IMR-90 (cell line): ENCODE measurements at regions not wholly inside any gene's neighbourhood (a gene's known extent, or its start where the extent isn't known, plus 50 kb on each side); places are given as distances from the start of the nearest gene placed in this dataset.
"Not testable (repeated sequence)": the region's sequence is repeated elsewhere in the genome, so short reads cannot be mapped to it uniquely, and the experiment has no call there.

ENCODE experiments used
- ATAC-seq: fragments of 200-7000 bp; cut with Tn5 transposase; 2 replicates; pipeline ENCODE4 v1.9.1; 2020; ENCODE audit warnings: low read depth, mild to moderate bottlenecking, moderate library complexity
- BruUV-seq: library from RNA; stranded (reverse); fragments of 400-500 nt; replicated peaks from 2 replicates; lab custom pipeline; 2021; lab: Mats Ljungman, UMichigan
- CTCF ChIA-PET: fragments of 300-600 bp; formaldehyde crosslinking; extraction: SDS; loops from one replicate; lab custom pipeline; 2021; ENCODE audit warnings: antibody characterized with exemption; lab: Yijun Ruan, JAX
- POLR2A ChIA-PET: fragments of 300-600 bp; sonication (Branson Sonifier 250); formaldehyde crosslinking; loops from one replicate; lab custom pipeline; 2022; ENCODE audit warnings: antibody characterized with exemption; ENCODE audit not compliant: unreplicated experiment; lab: Charles Lee
- DNase-seq: peaks from one replicate; pipeline ENCODE4 v3.0.0; 2013
- H2AFZ ChIP-seq: replicated peaks from 2 replicates; pipeline ENCODE3; 2013; ENCODE audit warnings: low read length, mild to moderate bottlenecking; ENCODE audit not compliant: poor library complexity
- H2AK5ac ChIP-seq: 2 replicates; pipeline ENCODE4 v1.6.1; 2013; ENCODE audit warnings: low read depth, low read length, inconsistent platforms
- H2AK9ac ChIP-seq: replicated peaks from 2 replicates; pipeline ENCODE3; 2013; ENCODE audit warnings: mild to moderate bottlenecking, low read depth, low read length, moderate library complexity; ENCODE audit not compliant: poor library complexity
- H2BK120ac ChIP-seq: 2 replicates; pipeline ENCODE4 v1.6.1; 2013; ENCODE audit warnings: low read depth, low read length, inconsistent platforms
- H2BK15ac ChIP-seq: 3 replicates; pipeline ENCODE4 v1.6.1; 2013; ENCODE audit warnings: low read depth, low read length, inconsistent platforms
- H2BK20ac ChIP-seq: 2 replicates; pipeline ENCODE4 v1.6.1; 2013; ENCODE audit warnings: low read depth, mild to moderate bottlenecking, inconsistent platforms, low read length, moderate library complexity
- H2BK5ac ChIP-seq: 2 replicates; pipeline ENCODE4 v1.6.1; 2013; ENCODE audit warnings: mild to moderate bottlenecking, low read depth, low read length, inconsistent platforms; ENCODE audit not compliant: poor library complexity, severe bottlenecking
- H3K14ac ChIP-seq: replicated peaks from 2 replicates; pipeline ENCODE4 v1.6.1; 2013; ENCODE audit warnings: low read depth, low read length, inconsistent platforms
- H3K18ac ChIP-seq: 2 replicates; pipeline ENCODE4 v1.6.1; 2013; ENCODE audit warnings: low read depth, low read length, control low read depth
- H3K23ac ChIP-seq: 2 replicates; pipeline ENCODE4 v1.6.1; 2013; ENCODE audit warnings: low read depth, low read length, inconsistent platforms
- H3K27ac ChIP-seq: 2 replicates; pipeline ENCODE4 v1.5.1; 2013; ENCODE audit warnings: mild to moderate bottlenecking, control low read depth, low read length; ENCODE audit not compliant: insufficient read depth
- H3K27me3 ChIP-seq: 2 replicates; pipeline ENCODE4 v1.6.1; 2013; ENCODE audit warnings: low read length; ENCODE audit not compliant: control insufficient read depth, insufficient read depth
- H3K36me3 ChIP-seq: 2 replicates; pipeline ENCODE4 v1.6.1; 2013; ENCODE audit warnings: low read length, mixed read lengths; ENCODE audit not compliant: control insufficient read depth, insufficient read depth
- H3K4ac ChIP-seq: 2 replicates; pipeline ENCODE4 v1.6.1; 2013; ENCODE audit warnings: low read depth, low read length, inconsistent platforms
- H3K4me1 ChIP-seq: 2 replicates; pipeline ENCODE4 v1.6.1; 2013; ENCODE audit warnings: low read length, mixed read lengths; ENCODE audit not compliant: control insufficient read depth, insufficient read depth
- H3K4me2 ChIP-seq: 2 replicates; pipeline ENCODE4 v1.6.1; 2013; ENCODE audit warnings: low read depth, mild to moderate bottlenecking, control low read depth, low read length, moderate library complexity
- H3K4me3 ChIP-seq: 2 replicates; pipeline ENCODE4 v1.5.1; 2013; ENCODE audit warnings: low read depth, mild to moderate bottlenecking, control low read depth, low read length, moderate library complexity; ENCODE audit not compliant: insufficient read depth
- H3K56ac ChIP-seq: 2 replicates; pipeline ENCODE4 v1.6.1; 2013; ENCODE audit warnings: low read length, inconsistent platforms; ENCODE audit not compliant: insufficient read depth; ENCODE audit errors: extremely low read depth
- H3K79me1 ChIP-seq, 2 experiments: 2 replicates each; pipeline ENCODE4 v1.6.1; 2013; ENCODE audit warnings: low read length in 2 of 2, inconsistent platforms in 1 of 2, low read depth in 1 of 2
- H3K9ac ChIP-seq: 2 replicates; pipeline ENCODE4 v1.6.1; 2013; ENCODE audit warnings: low read depth, low read length, control low read depth
- H3K9me1 ChIP-seq: 2 replicates; pipeline ENCODE4 v1.6.1; 2013; ENCODE audit warnings: low read length, inconsistent platforms; ENCODE audit not compliant: insufficient read depth
- H3K9me3 ChIP-seq: 2 replicates; pipeline ENCODE4 v1.6.1; 2013; ENCODE audit warnings: low read length; ENCODE audit not compliant: control insufficient read depth, insufficient read depth
- H4K20me1 ChIP-seq: 2 replicates; pipeline ENCODE4 v1.6.1; 2013; ENCODE audit warnings: low read length, inconsistent platforms; ENCODE audit not compliant: insufficient read depth
- H4K5ac ChIP-seq: 2 replicates; pipeline ENCODE4 v1.6.1; 2013; ENCODE audit warnings: mild to moderate bottlenecking, low read depth, low read length, control low read depth
- H4K8ac ChIP-seq, 2 experiments: 2 replicates each; pipeline ENCODE4 v1.6.1; 2013; ENCODE audit warnings: low read depth in 2 of 2, low read length in 2 of 2, control low read depth in 1 of 2, inconsistent platforms in 1 of 2
- H4K91ac ChIP-seq: 2 replicates; pipeline ENCODE4 v1.6.1; 2013; ENCODE audit warnings: low read depth, low read length, inconsistent platforms; ENCODE audit not compliant: insufficient read depth
- MAFK ChIP-seq: IDR thresholded peaks from 2 replicates; pipeline ENCODE4 v1.6.1; 2012; ENCODE audit warnings: low read depth, low read length, improper control_type of control experiment
- MAZ ChIP-seq: IDR thresholded peaks from 2 replicates; pipeline ENCODE4 v1.6.1; 2012; ENCODE audit warnings: low read depth, mild to moderate bottlenecking, low read length, improper control_type of control experiment, moderate library complexity, borderline replicate concordance
- WGBS, 2 experiments: methylation state at CpG; one replicate each; pipeline versions ENCODE4 v1.1.5 to v1.1.7; 2013; ENCODE audit warnings: missing lambda C conversion rate in 2 of 2; ENCODE audit not compliant: insufficient read length in 1 of 2; ENCODE audit errors: extremely low coverage in 2 of 2; 5-methylcytosine and 5-hydroxymethylcytosine counted together
- dilution Hi-C: fragments of 300-500 bp; cut with HindIII; formaldehyde crosslinking; loops from one replicate; pipeline ENCODE4 v1.14.3; 2018; ENCODE audit warnings: low sequenced_read_pairs; ENCODE audit not compliant: unreplicated experiment
- in situ Hi-C: fragments of 300-500 bp; cut with MboI; formaldehyde crosslinking; loops from 3 replicates; pipeline ENCODE4 v1.14.3; 2019; ENCODE audit warnings: low sequenced_read_pairs, inconsistent platforms, mixed read lengths
- intact Hi-C: fragments of 100-400 bp; cut with micrococcal nuclease; formaldehyde crosslinking; loops from 2 replicates; pipeline ENCODE4 v1.10.0; 2022

GRCh38 chr7:84895563-84895962, 291.3 kb downstream of the SEMA3D start:
- H3K4me1 ChIP-seq, result no peaks in the 10 kb centered on the region
- H3K27ac ChIP-seq, result no peak overlapping the region
- intact Hi-C loops, result no loop called here
- TF ChIP-seq MAZ (no peak), MAFK (no peak)
- ATAC-seq (no peak), DNase-seq (no peak)
- H3K4ac ChIP-seq, result no peak overlapping the region
- H4K5ac ChIP-seq, result no peak overlapping the region
- no peak overlapping the region for H2BK15ac ChIP-seq
- no peak overlapping the region for H2AFZ ChIP-seq
- H4K91ac ChIP-seq, result no peak overlapping the region
- no peak overlapping the region for H2AK9ac ChIP-seq
- no peak overlapping the region for H3K18ac ChIP-seq
- WGBS, 2 experiments, result no CpG with 5 or more reads among the region's 3 CpGs
- H3K9me3 ChIP-seq, result no peaks in the 10 kb centered on the region
- H3K27me3 ChIP-seq, result no peaks in the 10 kb centered on the region
- H3K9ac ChIP-seq, result no peak overlapping the region
- no peak overlapping the region for H3K4me2 ChIP-seq
- H4K8ac ChIP-seq, result no peak overlapping the region
- CTCF ChIA-PET, result no interaction called here
- in situ Hi-C loops, result no loop called here
- H3K36me3 ChIP-seq, result no peaks in the 10 kb centered on the region
- H3K4me3 ChIP-seq, result no peak overlapping the region
- no peak overlapping the region for H2AK5ac ChIP-seq
- BruUV-seq, result no TSS peak
- no peak overlapping the region for H3K14ac ChIP-seq
- dilution Hi-C loops, result no loop called here
- no peak overlapping the region for H2BK120ac ChIP-seq
- no peaks in the 10 kb centered on the region for H4K20me1 ChIP-seq
- H3K23ac ChIP-seq, result no peak overlapping the region
- H3K9me1 ChIP-seq, result no peaks in the 10 kb centered on the region
- no peak overlapping the region for H2BK5ac ChIP-seq
- H2BK20ac ChIP-seq, result no peak overlapping the region
- H3K79me1 ChIP-seq, result no peaks in the 10 kb centered on the region
- POLR2A ChIA-PET, result no interaction called here
- H3K56ac ChIP-seq, result no peak overlapping the region

GRCh38 chr7:84883570-84883969, 303.3 kb downstream of the SEMA3D start:
- CTCF ChIA-PET, ATAC-seq: not testable (repeated sequence)

More at GRCh38 chr7:84883570-84883969, 303.3 kb downstream of the SEMA3D start:
- H4K20me1 ChIP-seq, H2BK20ac ChIP-seq, H3K27ac ChIP-seq, H3K23ac ChIP-seq, H2BK15ac ChIP-seq, intact Hi-C loops, in situ Hi-C loops, H3K56ac ChIP-seq, dilution Hi-C loops, H3K4me1 ChIP-seq, H2AFZ ChIP-seq, H2AK9ac ChIP-seq, DNase-seq, H3K18ac ChIP-seq, H3K79me1 ChIP-seq, H3K4me2 ChIP-seq, H2BK120ac ChIP-seq, H2AK5ac ChIP-seq, H3K9ac ChIP-seq, H3K4ac ChIP-seq, H3K27me3 ChIP-seq, H2BK5ac ChIP-seq, H3K9me3 ChIP-seq, H3K14ac ChIP-seq, H3K9me1 ChIP-seq, H4K8ac ChIP-seq, H4K91ac ChIP-seq, H3K4me3 ChIP-seq, POLR2A ChIA-PET, H3K36me3 ChIP-seq, BruUV-seq, H4K5ac ChIP-seq: not testable (repeated sequence)
- no CpG with 5 or more reads among the region's 1 CpG for WGBS, 2 experiments
